ENCODE measurements at regions not wholly inside any gene's neighbourhood (a gene's known extent, or its start where the extent isn't known, plus 50 kb on each side); places are given as distances from the start of the nearest gene placed in this dataset.

DNA sequence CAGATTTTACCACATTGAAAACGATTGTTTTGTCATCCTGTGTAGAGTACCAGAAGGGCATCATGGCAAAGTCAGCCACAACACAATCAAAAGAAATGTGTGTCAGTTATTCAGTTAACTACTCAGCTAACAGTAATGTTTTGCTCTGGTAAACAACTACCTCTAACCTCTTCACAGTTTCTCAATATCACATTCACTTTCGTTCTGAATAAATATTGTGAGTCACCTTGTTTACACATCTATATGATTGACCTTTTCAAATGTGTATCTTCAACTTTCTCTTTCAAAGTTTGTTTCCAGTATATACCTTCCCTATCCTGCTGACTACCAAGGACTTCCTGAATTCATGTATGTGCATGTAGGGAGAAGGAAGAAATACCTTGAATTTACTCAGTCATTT lies 216.6 kb upstream of the UFL1 start:
- Histone ChIP-seq H2AFZ (ENCODE audit: low read depth, low read length) (no peak overlapping the region), H4K20me1 (ENCODE audit: insufficient read depth, low read length) (no peaks in the 10 kb centered on the region), H3K27ac (ENCODE audit: low read length) (no peak overlapping the region), H3K4me2 (ENCODE audit: insufficient read depth, low read length) (no peak overlapping the region), H3K36me3 (ENCODE audit: insufficient read depth, low read length) (no peaks in the 10 kb centered on the region), H3K4me1 (ENCODE audit: insufficient read depth, low read length) (no peaks in the 10 kb centered on the region), H3K27me3 (ENCODE audit: insufficient read depth, low read length, poor library complexity) (no peaks in the 10 kb centered on the region), H3K79me2 (ENCODE audit: insufficient read depth, low read length) (no peaks in the 10 kb centered on the region), H3K4me3 (ENCODE audit: low read depth in 1 of 2, low read length in 2 of 2) (no peak overlapping the region), H3K9ac (ENCODE audit: low read depth, low read length) (no peak overlapping the region), H3K9me3 (ENCODE audit: insufficient read depth, low read length, severe bottlenecking) (no peaks in the 10 kb centered on the region)
- ATAC-seq (ENCODE audit: insufficient read depth, low read depth) (no peak), DNase-seq (no peak)
- no peak for TF ChIP-seq CTCF (IDR thresholded peaks at IDR 0.05; ENCODE audit: borderline replicate concordance, extremely low read depth, low read length, poor library complexity, severe bottlenecking)
- TF ChIP-seq EZH2 (IDR thresholded peaks at IDR 0.05; ENCODE audit: borderline replicate concordance, low read depth, low read length, severe bottlenecking), result no peak

GRCh38 chr6:96330884-96331283 lies 190.7 kb upstream of the UFL1 start:
- no peaks in the 10 kb centered on the region for H3K4me1 ChIP-seq (ENCODE audit: insufficient read depth, low read length)
- TF ChIP-seq EZH2 (IDR thresholded peaks at IDR 0.05; ENCODE audit: borderline replicate concordance, low read depth, low read length, severe bottlenecking) (no peak), CTCF (IDR thresholded peaks at IDR 0.05; ENCODE audit: borderline replicate concordance, extremely low read depth, low read length, poor library complexity, severe bottlenecking) (no peak)
- no peaks in the 10 kb centered on the region for H3K27me3 ChIP-seq (ENCODE audit: insufficient read depth, low read length, poor library complexity)
- no peaks in the 10 kb centered on the region for H3K36me3 ChIP-seq (ENCODE audit: insufficient read depth, low read length)
- no peak overlapping the region for H3K4me3 ChIP-seq (ENCODE audit: low read depth in 1 of 2, low read length in 2 of 2)
- no peaks in the 10 kb centered on the region for H3K79me2 ChIP-seq (ENCODE audit: insufficient read depth, low read length)
- no peak for ATAC-seq (ENCODE audit: insufficient read depth, low read depth)
- H3K4me2 ChIP-seq (ENCODE audit: insufficient read depth, low read length), result no peak overlapping the region
- H2AFZ ChIP-seq (ENCODE audit: low read depth, low read length), result no peak overlapping the region
- no peaks in the 10 kb centered on the region for H3K9me3 ChIP-seq (ENCODE audit: insufficient read depth, low read length, severe bottlenecking)
- no peak for DNase-seq
- H3K27ac ChIP-seq (ENCODE audit: low read length), result no peak overlapping the region
- no peak overlapping the region for H3K9ac ChIP-seq (ENCODE audit: low read depth, low read length)
- H4K20me1 ChIP-seq (ENCODE audit: insufficient read depth, low read length), result no peaks in the 10 kb centered on the region

- no peaks in the 10 kb centered on the region for H4K20me1 ChIP-seq (ENCODE audit: insufficient read depth, low read length)
- H3K36me3 ChIP-seq (ENCODE audit: insufficient read depth, low read length), result no peaks in the 10 kb centered on the region
- no peak overlapping the region for H3K27ac ChIP-seq (ENCODE audit: low read length)
- H3K27me3 ChIP-seq (ENCODE audit: insufficient read depth, low read length, poor library complexity), result no peaks in the 10 kb centered on the region
- DNase-seq (no peak), ATAC-seq (ENCODE audit: insufficient read depth, low read depth) (no peak)
- no peaks in the 10 kb centered on the region for H3K79me2 ChIP-seq (ENCODE audit: insufficient read depth, low read length)
- no peak overlapping the region for H2AFZ ChIP-seq (ENCODE audit: low read depth, low read length)
- TF ChIP-seq EZH2 (IDR thresholded peaks at IDR 0.05; ENCODE audit: borderline replicate concordance, low read depth, low read length, severe bottlenecking) (no peak), CTCF (IDR thresholded peaks at IDR 0.05; ENCODE audit: borderline replicate concordance, extremely low read depth, low read length, poor library complexity, severe bottlenecking) (no peak)
- H3K9ac ChIP-seq (ENCODE audit: low read depth, low read length), result no peak overlapping the region
- no peaks in the 10 kb centered on the region for H3K9me3 ChIP-seq (ENCODE audit: insufficient read depth, low read length, severe bottlenecking)
- H3K4me1 ChIP-seq (ENCODE audit: insufficient read depth, low read length), result no peaks in the 10 kb centered on the region
- no peak overlapping the region for H3K4me3 ChIP-seq (ENCODE audit: low read depth in 1 of 2, low read length in 2 of 2)
- H3K4me2 ChIP-seq (ENCODE audit: insufficient read depth, low read length), result no peak overlapping the region
Observed at GRCh38 chr6:96340164-96340563, 181.4 kb upstream of the UFL1 start.

DNA sequence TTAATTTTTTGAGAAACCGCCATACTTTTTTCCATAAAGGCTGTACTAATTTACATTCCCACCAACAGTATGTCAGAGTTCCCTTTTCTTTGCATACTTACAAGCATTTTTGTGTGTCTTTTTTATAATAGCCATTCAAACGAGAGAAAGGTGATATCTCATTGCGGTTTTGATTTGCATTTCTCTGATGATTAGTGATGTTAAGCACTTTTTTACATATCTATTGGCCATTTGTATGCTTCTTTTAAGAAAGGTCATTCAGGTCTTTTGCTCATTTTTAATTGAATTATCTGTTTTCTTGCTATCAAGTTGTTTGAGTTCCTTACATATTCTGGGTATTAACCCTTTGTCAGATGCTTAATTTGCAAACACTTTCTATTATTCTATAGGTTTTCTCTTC lies 176.1 kb upstream of the UFL1 start:
- no peak overlapping the region for H3K9ac ChIP-seq (ENCODE audit: low read depth, low read length)
- H2AFZ ChIP-seq (ENCODE audit: low read depth, low read length), result no peak overlapping the region
- no peaks in the 10 kb centered on the region for H4K20me1 ChIP-seq (ENCODE audit: insufficient read depth, low read length)
- H3K4me1 ChIP-seq (ENCODE audit: insufficient read depth, low read length), result no peaks in the 10 kb centered on the region
- DNase-seq (no peak), ATAC-seq (ENCODE audit: insufficient read depth, low read depth) (no peak)
- H3K4me3 ChIP-seq (ENCODE audit: low read depth in 1 of 2, low read length in 2 of 2), result no peak overlapping the region
- no peak overlapping the region for H3K4me2 ChIP-seq (ENCODE audit: insufficient read depth, low read length)
- no peaks in the 10 kb centered on the region for H3K79me2 ChIP-seq (ENCODE audit: insufficient read depth, low read length)
- H3K27ac ChIP-seq (ENCODE audit: low read length), result no peak overlapping the region
- no peaks in the 10 kb centered on the region for H3K36me3 ChIP-seq (ENCODE audit: insufficient read depth, low read length)
- H3K27me3 ChIP-seq (ENCODE audit: insufficient read depth, low read length, poor library complexity), result no peaks in the 10 kb centered on the region
- TF ChIP-seq EZH2 (IDR thresholded peaks at IDR 0.05; ENCODE audit: borderline replicate concordance, low read depth, low read length, severe bottlenecking), result no peak
- no peak for TF ChIP-seq CTCF (IDR thresholded peaks at IDR 0.05; ENCODE audit: borderline replicate concordance, extremely low read depth, low read length, poor library complexity, severe bottlenecking)
- H3K9me3 ChIP-seq (ENCODE audit: insufficient read depth, low read length, severe bottlenecking), result no peaks in the 10 kb centered on the region
